ENCODE measurements at regions not wholly inside any gene's neighbourhood (a gene's known extent, or its start where the extent isn't known, plus 50 kb on each side); places are given as distances from the start of the nearest gene placed in this dataset.
"Not testable (repeated sequence)": the region's sequence is repeated elsewhere in the genome, so short reads cannot be mapped to it uniquely, and the experiment has no call there.

GRCh38 chr1:224003896-224004295, 110.0 kb upstream of the FBXO28 start:
- not testable (repeated sequence) for H3K9me3 ChIP-seq (ENCODE audit: severe bottlenecking); H3K4me3 ChIP-seq (ENCODE audit: low read depth, low read length); H3K27ac ChIP-seq; DNase-seq; H3K36me3 ChIP-seq; H3K27me3 ChIP-seq (ENCODE audit: insufficient read depth, low read depth, severe bottlenecking)

- H3K36me3 ChIP-seq; H3K27ac ChIP-seq; DNase-seq; H3K9me3 ChIP-seq (ENCODE audit: severe bottlenecking); H3K27me3 ChIP-seq (ENCODE audit: insufficient read depth, low read depth, severe bottlenecking); H3K4me3 ChIP-seq (ENCODE audit: low read depth, low read length): not testable (repeated sequence)
Observed at GRCh38 chr1:224001757-224002156, 112.2 kb upstream of the FBXO28 start.

DNA sequence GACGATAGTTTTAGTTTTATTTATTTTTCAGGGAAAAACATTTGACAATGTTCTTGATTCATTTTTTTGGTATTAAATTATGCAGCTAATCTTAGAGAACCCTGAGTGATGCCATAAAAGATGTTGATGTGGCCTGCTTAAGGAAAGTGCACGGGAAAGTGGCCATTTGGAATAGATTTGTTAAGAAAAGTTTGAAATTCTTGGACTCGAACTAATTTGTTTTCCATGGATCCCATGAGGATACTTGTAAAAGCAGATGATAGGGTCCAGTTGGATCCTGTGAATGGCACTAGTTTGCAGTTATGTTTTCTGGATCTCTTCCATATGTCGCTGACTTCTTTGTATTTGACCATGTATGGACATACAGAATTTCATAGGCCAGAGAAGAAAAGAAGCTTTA, 114.2 kb upstream of the FBXO28 start:
- not testable (repeated sequence) for H3K27ac ChIP-seq; H3K9me3 ChIP-seq (ENCODE audit: severe bottlenecking); DNase-seq; H3K4me3 ChIP-seq (ENCODE audit: low read depth, low read length); H3K36me3 ChIP-seq; H3K27me3 ChIP-seq (ENCODE audit: insufficient read depth, low read depth, severe bottlenecking)

DNA sequence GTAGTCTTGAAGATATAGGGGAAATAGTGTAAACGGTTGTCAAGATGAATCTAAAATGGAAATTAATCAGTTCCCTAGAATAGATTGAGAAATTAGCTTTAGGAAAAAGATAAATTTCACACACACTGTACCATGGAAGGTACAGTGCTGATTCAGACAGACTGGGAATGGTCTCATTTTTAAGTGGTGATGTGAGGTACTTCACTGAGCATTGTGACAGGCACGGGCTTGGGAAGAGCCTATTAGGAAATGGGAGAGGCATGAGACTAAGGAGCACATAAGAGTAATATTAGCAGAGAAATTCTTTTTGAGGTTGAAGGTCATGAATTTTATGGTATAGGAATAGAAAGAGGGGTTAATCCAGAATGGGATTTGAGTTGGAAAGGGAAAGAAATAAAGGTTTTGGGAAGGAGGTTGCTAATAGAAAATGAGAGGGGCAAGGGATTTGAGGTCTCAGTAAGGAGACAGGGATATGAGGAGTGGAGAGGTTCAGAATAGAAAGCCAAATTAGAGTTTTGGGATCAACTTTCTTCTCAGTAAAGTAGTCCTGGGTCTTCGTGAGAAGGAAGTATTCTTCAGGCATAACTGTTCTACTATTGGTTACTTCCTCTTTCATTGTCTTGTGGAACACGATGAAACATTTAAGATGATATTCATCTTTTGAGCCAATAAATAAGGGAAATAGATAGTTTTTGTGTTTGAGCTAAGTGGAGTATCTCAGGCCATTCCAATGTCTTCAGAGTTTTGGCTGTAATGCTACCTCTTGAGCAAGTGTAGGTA, 115.0 kb upstream of the FBXO28 start:
- not testable (repeated sequence) for DNase-seq; H3K27ac ChIP-seq; H3K36me3 ChIP-seq; H3K4me3 ChIP-seq (ENCODE audit: low read depth, low read length); H3K27me3 ChIP-seq (ENCODE audit: insufficient read depth, low read depth, severe bottlenecking); H3K9me3 ChIP-seq (ENCODE audit: severe bottlenecking)

DNA sequence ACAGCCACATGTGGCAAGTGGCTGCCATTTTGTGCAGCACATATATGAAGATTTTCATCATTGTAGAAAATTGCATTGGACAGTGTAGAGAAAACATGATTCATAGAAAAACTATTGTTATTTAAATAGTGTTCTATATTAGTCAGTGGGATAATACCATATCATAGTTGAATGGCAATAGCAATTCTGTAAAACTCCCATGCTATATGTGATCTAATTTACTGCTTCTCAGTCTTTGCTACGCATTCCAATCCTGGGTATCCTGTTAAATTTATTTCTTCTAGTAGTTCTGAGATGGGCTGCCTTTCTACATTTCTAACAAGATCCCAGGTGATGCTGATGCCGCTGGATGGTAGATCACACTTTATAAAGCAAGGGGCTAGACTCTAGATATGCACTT, 117.5 kb upstream of the FBXO28 start:
- DNase-seq; H3K27me3 ChIP-seq (ENCODE audit: insufficient read depth, low read depth, severe bottlenecking); H3K4me3 ChIP-seq (ENCODE audit: low read depth, low read length); H3K9me3 ChIP-seq (ENCODE audit: severe bottlenecking); H3K27ac ChIP-seq; H3K36me3 ChIP-seq: not testable (repeated sequence)

DNA sequence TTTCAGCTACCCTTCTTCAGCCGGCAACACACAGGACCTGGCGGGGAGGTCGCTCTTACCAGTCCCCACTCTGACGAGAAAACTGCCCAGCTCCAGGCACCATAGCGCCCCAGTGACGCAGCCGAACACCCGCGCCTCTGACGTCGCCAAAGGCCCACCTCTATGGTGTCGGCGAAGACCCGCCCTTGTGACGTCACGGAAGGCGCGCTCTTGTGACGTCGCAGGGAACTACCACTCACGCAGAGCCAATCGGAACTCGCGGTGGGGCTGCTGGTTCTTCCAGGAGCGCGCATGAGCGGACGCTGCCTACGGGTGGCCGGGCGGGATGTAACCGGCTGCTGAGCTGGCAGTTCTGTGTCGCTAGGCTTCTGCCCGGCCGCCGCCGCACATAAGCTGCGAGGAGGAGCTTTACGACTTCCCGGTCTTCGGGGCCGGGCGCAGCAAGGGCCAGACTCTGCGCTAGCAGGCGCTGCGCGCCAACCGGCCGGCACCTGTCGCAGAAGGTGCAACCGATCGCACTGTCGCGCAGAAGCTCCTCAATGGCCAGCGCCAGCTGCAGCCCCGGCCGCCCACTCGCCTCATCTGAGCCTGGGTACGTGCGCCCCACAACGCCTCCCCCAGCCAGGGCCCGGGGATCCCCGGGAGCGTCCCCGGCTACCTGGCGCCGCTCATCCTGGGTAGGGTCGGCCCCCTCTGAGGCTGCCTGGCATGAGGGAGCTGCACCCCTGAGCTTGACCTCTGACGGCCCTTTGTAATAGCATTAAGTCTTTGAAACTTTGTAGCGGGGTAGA, 121.3 kb upstream of the FBXO28 start:
- Histone ChIP-seq H3K4me3 (ENCODE audit: low read depth, low read length) (peak overlapping the region; percentile 47), H3K27ac (peak overlapping the region; percentile 75)
- H3K9me3 ChIP-seq (ENCODE audit: severe bottlenecking); H3K27me3 ChIP-seq (ENCODE audit: insufficient read depth, low read depth, severe bottlenecking); H3K36me3 ChIP-seq: not testable (repeated sequence)
- DNase-seq, result peak; percentile 96

DNA sequence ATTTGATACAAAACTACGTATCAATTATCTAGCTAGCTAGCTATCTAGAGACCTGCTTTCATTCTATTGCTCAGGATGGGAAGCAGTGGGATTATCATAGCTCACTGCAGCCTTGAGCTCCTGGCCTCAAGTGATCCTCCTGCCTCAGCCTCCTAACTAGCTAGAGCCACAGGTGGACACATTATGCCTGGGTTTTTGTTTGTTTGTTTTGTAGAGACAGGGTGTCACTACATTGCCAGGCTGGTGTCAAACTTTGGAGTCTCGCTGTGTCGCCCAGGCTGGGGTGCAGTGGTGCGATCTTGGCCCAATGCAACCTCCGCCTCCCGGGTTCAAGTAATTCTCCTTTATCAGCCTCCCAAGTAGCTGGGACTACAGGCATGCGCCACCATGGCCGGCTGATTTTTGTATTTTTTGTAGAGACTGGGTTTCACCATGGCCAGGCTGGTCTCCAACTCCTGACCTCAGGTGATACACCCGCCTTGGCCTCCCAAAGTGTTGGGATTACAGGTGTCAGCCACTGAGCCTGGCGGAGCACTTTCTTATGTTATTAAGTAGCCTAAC, 122.5 kb upstream of the FBXO28 start:
- not testable (repeated sequence) for H3K4me3 ChIP-seq (ENCODE audit: low read depth, low read length); H3K27me3 ChIP-seq (ENCODE audit: insufficient read depth, low read depth, severe bottlenecking); H3K27ac ChIP-seq; H3K9me3 ChIP-seq (ENCODE audit: severe bottlenecking); H3K36me3 ChIP-seq; DNase-seq

DNA sequence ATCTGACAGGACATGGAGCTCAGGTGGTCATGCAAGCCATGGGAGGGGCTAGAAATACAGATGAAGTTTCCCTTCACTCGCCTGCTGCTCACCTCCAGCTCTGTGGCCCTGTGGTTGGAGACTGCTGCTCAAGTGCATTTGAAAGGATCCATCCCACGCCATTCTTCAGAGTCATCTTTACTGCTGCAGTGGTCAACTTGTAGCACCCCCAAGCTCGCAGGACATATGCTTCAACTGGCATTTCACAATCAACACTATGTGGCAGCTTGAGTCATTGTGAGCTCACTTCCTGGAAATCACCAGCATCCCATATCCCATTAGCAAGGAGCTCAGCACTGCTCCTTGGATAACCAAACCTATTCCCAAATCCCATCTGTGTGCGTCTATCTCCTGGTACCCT, 116.2 kb upstream of the TP53BP2 start:
- H3K36me3 ChIP-seq; H3K27ac ChIP-seq; H3K4me3 ChIP-seq (ENCODE audit: low read depth, low read length); H3K27me3 ChIP-seq (ENCODE audit: insufficient read depth, low read depth, severe bottlenecking); H3K9me3 ChIP-seq (ENCODE audit: severe bottlenecking); DNase-seq: not testable (repeated sequence)

DNA sequence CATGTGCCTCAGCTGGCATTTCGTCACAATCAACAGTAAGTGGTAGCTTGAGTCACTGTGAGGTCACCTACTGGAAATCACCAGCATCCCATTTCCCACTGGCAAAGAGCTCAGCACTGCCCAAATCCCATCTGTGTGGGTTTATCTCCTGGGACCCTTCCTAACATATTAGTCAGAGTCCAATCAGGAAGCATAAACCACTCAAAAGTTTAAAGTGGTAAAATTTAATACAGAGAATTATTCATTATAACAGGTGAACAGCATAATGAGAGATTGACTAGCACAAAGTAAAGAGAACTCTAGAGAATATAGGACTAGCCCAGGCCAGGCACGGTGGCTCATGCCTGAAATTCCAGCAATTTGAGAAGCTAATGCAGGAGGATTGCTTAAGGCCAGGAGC, 107.1 kb upstream of the TP53BP2 start:
- H3K4me3 ChIP-seq (ENCODE audit: low read depth, low read length); DNase-seq; H3K36me3 ChIP-seq; H3K27ac ChIP-seq; H3K27me3 ChIP-seq (ENCODE audit: insufficient read depth, low read depth, severe bottlenecking); H3K9me3 ChIP-seq (ENCODE audit: severe bottlenecking): not testable (repeated sequence)

DNA sequence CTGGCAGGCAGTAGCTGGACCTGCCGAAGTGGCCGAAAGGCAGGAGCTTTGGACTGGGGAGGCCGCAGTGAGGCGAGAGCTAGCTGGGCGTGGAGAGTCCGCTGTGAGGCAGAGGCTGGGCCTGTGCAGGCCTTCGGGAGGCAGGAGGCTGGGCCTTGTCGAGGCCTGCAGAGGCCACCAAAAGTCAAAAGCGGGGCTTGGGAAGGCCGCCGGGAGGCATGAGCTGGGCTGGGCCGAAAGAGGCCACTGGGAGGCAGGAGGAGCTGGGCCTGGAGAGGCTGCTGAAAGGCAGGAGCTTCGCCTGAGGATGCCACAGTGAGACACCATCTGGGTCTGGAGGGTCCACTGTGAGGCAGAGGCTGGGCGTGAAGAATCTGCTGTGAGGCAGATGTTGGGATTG, 105.8 kb upstream of the TP53BP2 start:
- not testable (repeated sequence) for H3K27me3 ChIP-seq (ENCODE audit: insufficient read depth, low read depth, severe bottlenecking); H3K36me3 ChIP-seq; H3K4me3 ChIP-seq (ENCODE audit: low read depth, low read length); H3K27ac ChIP-seq; DNase-seq; H3K9me3 ChIP-seq (ENCODE audit: severe bottlenecking)

DNA sequence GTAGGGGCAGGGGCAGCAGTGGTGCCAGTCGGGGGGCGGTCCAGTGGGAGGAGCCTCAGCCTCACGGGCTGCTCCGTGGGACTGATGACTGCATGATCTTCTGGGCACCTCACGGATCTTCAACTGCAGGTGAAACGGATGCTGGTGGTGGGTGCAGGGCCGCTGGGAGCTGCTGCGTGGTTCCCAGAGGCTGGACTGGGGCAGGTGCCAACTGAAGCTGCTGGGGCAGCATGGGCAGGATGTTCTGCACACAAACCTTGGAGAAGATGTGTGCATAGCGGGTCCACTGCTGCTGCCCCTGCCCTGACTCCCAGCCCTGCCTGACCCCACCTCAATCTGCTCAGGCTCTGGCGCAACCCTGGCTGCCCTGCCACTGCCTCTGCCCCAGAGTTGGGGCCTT, 104.2 kb upstream of the TP53BP2 start:
- H3K36me3 ChIP-seq; H3K9me3 ChIP-seq (ENCODE audit: severe bottlenecking); H3K4me3 ChIP-seq (ENCODE audit: low read depth, low read length); H3K27ac ChIP-seq; H3K27me3 ChIP-seq (ENCODE audit: insufficient read depth, low read depth, severe bottlenecking); DNase-seq: not testable (repeated sequence)

DNA sequence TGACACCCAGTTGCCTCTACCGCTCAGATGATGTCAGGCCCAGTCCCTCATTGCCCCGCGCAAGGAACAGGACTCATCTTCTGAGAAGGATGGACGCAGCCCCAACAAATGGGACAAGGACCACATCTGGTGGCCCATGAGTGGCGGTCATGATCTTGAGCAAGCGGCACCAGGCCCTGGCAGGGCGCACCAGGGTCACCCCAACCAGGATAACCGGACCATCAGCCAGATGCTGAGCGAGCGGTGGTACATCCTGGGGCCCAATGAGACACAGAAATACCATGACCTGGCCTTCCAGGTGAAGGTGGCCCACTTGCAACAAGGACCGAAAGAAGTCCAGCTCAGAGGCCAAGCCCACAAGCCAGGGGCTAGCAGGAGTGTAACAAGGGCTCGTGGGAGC, 102.3 kb upstream of the TP53BP2 start:
- not testable (repeated sequence) for DNase-seq

DNA sequence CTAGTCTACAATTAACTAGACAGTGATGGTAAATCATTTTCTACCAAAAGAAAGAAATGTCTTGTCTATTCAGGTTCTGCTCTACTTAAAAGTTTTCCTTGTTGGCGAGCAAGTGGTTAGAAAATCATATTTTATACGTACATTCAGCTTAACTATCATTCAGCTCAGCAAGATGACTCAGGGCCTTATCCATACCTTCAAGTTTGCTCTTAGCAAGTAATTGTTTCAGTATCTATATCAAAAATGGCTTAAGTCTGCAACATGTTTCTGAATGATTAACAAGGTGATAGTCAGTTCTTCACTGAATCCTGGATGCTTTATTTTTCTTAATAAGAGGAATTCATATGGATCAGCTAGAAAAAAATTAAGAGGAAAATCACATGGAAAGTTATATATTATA, 90.8 kb upstream of the TP53BP2 start:
- DNase-seq; H3K4me3 ChIP-seq (ENCODE audit: low read depth, low read length); H3K27ac ChIP-seq; H3K36me3 ChIP-seq; H3K9me3 ChIP-seq (ENCODE audit: severe bottlenecking); H3K27me3 ChIP-seq (ENCODE audit: insufficient read depth, low read depth, severe bottlenecking): not testable (repeated sequence)

More for the DNA sequence above, 102.3 kb upstream of the TP53BP2 start:
- H3K9me3 ChIP-seq (ENCODE audit: severe bottlenecking); H3K4me3 ChIP-seq (ENCODE audit: low read depth, low read length); H3K36me3 ChIP-seq; H3K27ac ChIP-seq; H3K27me3 ChIP-seq (ENCODE audit: insufficient read depth, low read depth, severe bottlenecking): not testable (repeated sequence)

DNA sequence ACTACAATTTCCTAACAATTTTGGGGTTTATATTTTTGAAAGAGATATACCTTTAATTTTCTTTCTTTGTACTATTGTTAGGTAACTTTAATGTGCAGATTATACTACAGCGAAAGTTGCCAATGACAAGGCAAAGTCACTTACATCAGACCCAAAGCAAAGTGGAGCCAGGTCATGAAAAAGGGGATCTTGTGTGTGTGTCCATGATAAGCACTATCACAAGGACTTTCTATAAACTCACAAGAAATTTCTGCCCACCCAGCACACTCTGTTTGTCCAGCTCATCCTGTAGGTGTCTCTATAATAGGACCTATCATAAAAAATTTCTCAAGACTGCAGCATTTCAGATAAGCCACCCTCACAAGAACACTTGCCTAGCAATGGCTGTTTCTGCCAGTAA, 85.7 kb upstream of the TP53BP2 start:
- not testable (repeated sequence) for H3K27ac ChIP-seq; H3K9me3 ChIP-seq (ENCODE audit: severe bottlenecking); H3K36me3 ChIP-seq; H3K4me3 ChIP-seq (ENCODE audit: low read depth, low read length); H3K27me3 ChIP-seq (ENCODE audit: insufficient read depth, low read depth, severe bottlenecking); DNase-seq

- H3K27ac ChIP-seq; H3K9me3 ChIP-seq (ENCODE audit: severe bottlenecking); H3K27me3 ChIP-seq (ENCODE audit: insufficient read depth, low read depth, severe bottlenecking); H3K36me3 ChIP-seq; H3K4me3 ChIP-seq (ENCODE audit: low read depth, low read length): not testable (repeated sequence)
- peak; percentile 18 for DNase-seq
Observed at GRCh38 chr1:223920805-223921204, 75.1 kb upstream of the TP53BP2 start.
